ENCODE measurements at regions not wholly inside any gene's neighbourhood (a gene's known extent, or its start where the extent isn't known, plus 50 kb on each side); places are given as distances from the start of the nearest gene placed in this dataset.
"Not testable (repeated sequence)": the region's sequence is repeated elsewhere in the genome, so short reads cannot be mapped to it uniquely, and the experiment has no call there.

GRCh38 chr12:131321988-131322387, 368.3 kb downstream of the ADGRD1 start:
- DNase-seq: no peak

GRCh38 chr12:131322460-131322859, 368.8 kb downstream of the ADGRD1 start:
- DNase-seq: not testable (repeated sequence)

GRCh38 chr12:131323879-131324278, 370.2 kb downstream of the ADGRD1 start:
- DNase-seq: no peak

GRCh38 chr12:131327521-131328488, 374.1 kb downstream of the ADGRD1 start:
- no peak for DNase-seq

- not testable (repeated sequence) for DNase-seq
Measured at GRCh38 chr12:131328861-131329845, 375.4 kb downstream of the ADGRD1 start.

GRCh38 chr12:131330106-131330815, 376.6 kb downstream of the ADGRD1 start:
- DNase-seq: no peak

GRCh38 chr12:131331148-131331750, 377.5 kb downstream of the ADGRD1 start:
- no peak for DNase-seq

- no peak for DNase-seq
Measured at GRCh38 chr12:131332224-131332623, 378.5 kb downstream of the ADGRD1 start.

GRCh38 chr12:131333136-131333535, 377.8 kb upstream of the SFSWAP start:
- no peak for DNase-seq

- DNase-seq: no peak
Measured at GRCh38 chr12:131333621-131334440, 377.1 kb upstream of the SFSWAP start.

- DNase-seq: no peak
Measured at GRCh38 chr12:131334835-131335234, 376.1 kb upstream of the SFSWAP start.

- no peak for DNase-seq
Measured at GRCh38 chr12:131335456-131335855, 375.4 kb upstream of the SFSWAP start.

- not testable (repeated sequence) for DNase-seq
Measured at GRCh38 chr12:131337861-131338260, 373.0 kb upstream of the SFSWAP start.

- no peak for DNase-seq
Measured at GRCh38 chr12:131340616-131341210, 370.2 kb upstream of the SFSWAP start.

- not testable (repeated sequence) for DNase-seq
Measured at GRCh38 chr12:131341608-131342007, 369.3 kb upstream of the SFSWAP start.

- not testable (repeated sequence) for DNase-seq
Measured at GRCh38 chr12:131343436-131343835, 367.5 kb upstream of the SFSWAP start.

GRCh38 chr12:131344715-131345520, 366.0 kb upstream of the SFSWAP start:
- DNase-seq: not testable (repeated sequence)

- no peak for DNase-seq
Measured at GRCh38 chr12:131345521-131346436, 365.1 kb upstream of the SFSWAP start.

Measured in activated CD4-positive, alpha-beta T cell treated with anti-CD3 and anti-CD28 coated beads, Interleukin-2, amount 50 U/mL, for 4 hours (primary cell).